Karpas-422 (cell line): ENCODE measurements at regions not wholly inside any gene's neighbourhood (a gene's known extent, or its start where the extent isn't known, plus 50 kb on each side); places are given as distances from the start of the nearest gene placed in this dataset.

Experiments used
- DNase-seq: peaks from one replicate; pipeline ENCODE4 v3.0.0-alpha.2; 2015
- H2AFZ ChIP-seq: fragments of 200-600 bp; sonication (generic); 2 replicates; pipeline ENCODE4 v1.6.1; 2014; ENCODE audit warnings: antibody characterized with exemption, low read length, mixed read lengths
- H3K27ac ChIP-seq: fragments of 200-600 bp; sonication (generic); 2 replicates; pipeline ENCODE4 v1.5.1; 2014; ENCODE audit warnings: mild to moderate bottlenecking, low read length, moderate library complexity
- H3K27me3 ChIP-seq: fragments of 200-600 bp; sonication (generic); 2 replicates; pipeline ENCODE4 v1.6.1; 2014; ENCODE audit warnings: low read length, mixed read lengths
- H3K36me3 ChIP-seq: fragments of 200-600 bp; sonication (generic); 2 replicates; pipeline ENCODE4 v1.6.1; 2014; ENCODE audit warnings: low read length, mixed read lengths; ENCODE audit not compliant: insufficient read depth
- H3K4me1 ChIP-seq: fragments of 200-600 bp; sonication (generic); 2 replicates; pipeline ENCODE4 v1.6.1; 2014; ENCODE audit warnings: mild to moderate bottlenecking, low read length, mixed read lengths
- H3K4me2 ChIP-seq: fragments of 200-600 bp; sonication (generic); 2 replicates; pipeline ENCODE4 v1.6.1; 2014; ENCODE audit warnings: low read length, low read depth, mild to moderate bottlenecking; ENCODE audit not compliant: poor library complexity, severe bottlenecking
- H3K4me3 ChIP-seq: fragments of 200-600 bp; sonication (generic); 2 replicates; pipeline ENCODE4 v1.5.1; 2014; ENCODE audit warnings: mild to moderate bottlenecking, antibody characterized with exemption, low read length, mixed read lengths
- H3K79me2 ChIP-seq: fragments of 200-600 bp; sonication (generic); 2 replicates; pipeline ENCODE4 v1.6.1; 2014; ENCODE audit warnings: mild to moderate bottlenecking, low read length, mixed read lengths
- H3K9ac ChIP-seq: fragments of 200-600 bp; sonication (generic); 2 replicates; pipeline ENCODE4 v1.6.0; 2014; ENCODE audit warnings: low read length
- H3K9me2 ChIP-seq: fragments of 200-600 bp; sonication (generic), shearing (Covaris generic); replicated peaks from 2 replicates; pipeline ENCODE4 v1.6.0; 2014; ENCODE audit warnings: mild to moderate bottlenecking, low read length, moderate library complexity; ENCODE audit not compliant: insufficient read depth
- H3K9me3 ChIP-seq: fragments of 300-700, 200-600 bp; sonication (generic); 2 replicates; pipeline ENCODE4 v1.6.1; 2014; ENCODE audit warnings: low read length, mixed read lengths
- H4K20me1 ChIP-seq: fragments of 200-600 bp; sonication (generic); 2 replicates; pipeline ENCODE4 v1.6.1; 2014; ENCODE audit warnings: mild to moderate bottlenecking, antibody characterized with exemption, low read length, low read depth; ENCODE audit not compliant: insufficient read depth

DNA sequence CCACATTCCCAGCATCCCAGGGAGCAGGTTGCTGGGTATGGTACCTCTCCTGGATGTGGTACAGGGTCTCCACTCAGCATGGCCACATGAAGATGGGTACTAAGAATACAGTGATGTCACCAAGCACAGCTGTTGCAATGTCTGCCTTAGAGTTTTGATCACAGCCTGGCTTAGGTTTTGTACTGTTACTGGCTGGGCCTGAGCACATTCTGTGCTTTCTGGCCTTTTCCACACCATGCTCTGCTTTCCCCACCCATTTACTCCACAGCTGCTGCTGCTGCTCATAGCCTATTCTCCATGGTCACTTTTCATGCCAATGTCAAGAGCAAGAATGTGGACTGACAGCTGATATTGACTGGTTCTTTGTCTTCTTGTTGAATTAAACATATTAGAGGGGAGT, 481.9 kb downstream of the ARHGEF28 start:
- no peaks in the 10 kb centered on the region for H4K20me1 ChIP-seq
- H3K9me3 ChIP-seq, result no peaks in the 10 kb centered on the region
- no peaks in the 10 kb centered on the region for H3K9me2 ChIP-seq
- H3K79me2 ChIP-seq, result no peaks in the 10 kb centered on the region
- H3K4me3 ChIP-seq, result no peak overlapping the region
- DNase-seq, result no peak
- H3K27me3 ChIP-seq, result no peaks in the 10 kb centered on the region
- no peaks in the 10 kb centered on the region for H3K4me1 ChIP-seq
- H2AFZ ChIP-seq, result no peak overlapping the region
- no peak overlapping the region for H3K27ac ChIP-seq
- no peak overlapping the region for H3K4me2 ChIP-seq
- no peak overlapping the region for H3K9ac ChIP-seq
- H3K36me3 ChIP-seq, result no peaks in the 10 kb centered on the region

GRCh38 chr5:74105126-74105780, 479.3 kb downstream of the ARHGEF28 start:
- Histone ChIP-seq H3K27me3 (no peaks in the 10 kb centered on the region), H4K20me1 (no peaks in the 10 kb centered on the region), H3K9ac (no peak overlapping the region), H3K36me3 (no peaks in the 10 kb centered on the region), H3K4me2 (no peak overlapping the region), H3K4me3 (no peak overlapping the region), H2AFZ (no peak overlapping the region), H3K9me2 (no peaks in the 10 kb centered on the region), H3K9me3 (no peaks in the 10 kb centered on the region), H3K27ac (no peak overlapping the region), H3K79me2 (no peaks in the 10 kb centered on the region), H3K4me1 (no peaks in the 10 kb centered on the region)
- no peak for DNase-seq

DNA sequence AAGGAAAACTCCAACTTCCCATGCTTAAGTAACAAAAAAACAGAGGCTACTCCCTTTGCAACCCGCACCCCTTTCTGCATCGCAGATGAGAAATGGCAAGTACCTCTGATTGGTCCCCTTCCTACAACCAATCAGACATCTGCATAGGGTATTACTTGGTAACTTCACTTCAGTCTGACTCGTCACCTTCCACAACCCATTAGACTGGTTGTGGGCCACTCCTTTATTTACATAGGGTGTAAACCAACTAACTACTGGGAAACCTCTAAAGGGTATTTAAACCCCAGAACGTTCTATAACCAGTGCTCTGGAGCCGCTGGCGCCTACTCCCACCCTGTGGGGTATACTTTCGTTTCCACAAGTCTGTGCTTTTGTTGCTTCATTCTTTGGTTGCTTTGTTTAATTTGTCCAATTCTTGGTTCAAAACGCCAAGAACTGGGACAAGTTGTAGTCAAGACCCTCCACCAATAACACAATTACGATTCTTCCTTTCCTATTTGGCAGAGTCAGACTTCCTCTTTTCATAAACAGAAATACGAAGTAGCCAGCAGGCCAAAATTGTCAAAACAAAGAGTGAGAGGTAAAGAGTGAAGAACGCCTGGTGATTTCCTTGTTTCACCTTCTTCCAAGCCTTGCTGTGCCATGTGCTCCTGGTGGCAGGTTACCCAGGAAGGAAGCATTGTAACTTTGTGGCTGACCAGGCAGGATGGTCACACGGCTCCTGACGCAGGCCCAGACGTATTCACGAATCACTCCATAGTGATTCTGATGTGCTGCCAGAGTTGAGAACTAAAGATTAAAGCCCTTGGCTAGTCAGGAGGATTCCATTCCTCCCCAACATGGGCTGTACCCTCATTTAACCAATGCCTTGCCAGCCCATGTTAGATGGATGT, 477.4 kb downstream of the ARHGEF28 start:
- no peaks in the 10 kb centered on the region for H3K27me3 ChIP-seq
- no peak for DNase-seq
- H3K9ac ChIP-seq, result no peak overlapping the region
- H3K36me3 ChIP-seq, result no peaks in the 10 kb centered on the region
- no peaks in the 10 kb centered on the region for H3K9me3 ChIP-seq
- H3K27ac ChIP-seq, result no peak overlapping the region
- no peaks in the 10 kb centered on the region for H3K4me1 ChIP-seq
- H2AFZ ChIP-seq, result no peak overlapping the region
- no peak overlapping the region for H3K4me3 ChIP-seq
- no peak overlapping the region for H3K4me2 ChIP-seq
- no peaks in the 10 kb centered on the region for H3K9me2 ChIP-seq
- H4K20me1 ChIP-seq, result no peaks in the 10 kb centered on the region
- no peaks in the 10 kb centered on the region for H3K79me2 ChIP-seq

DNA sequence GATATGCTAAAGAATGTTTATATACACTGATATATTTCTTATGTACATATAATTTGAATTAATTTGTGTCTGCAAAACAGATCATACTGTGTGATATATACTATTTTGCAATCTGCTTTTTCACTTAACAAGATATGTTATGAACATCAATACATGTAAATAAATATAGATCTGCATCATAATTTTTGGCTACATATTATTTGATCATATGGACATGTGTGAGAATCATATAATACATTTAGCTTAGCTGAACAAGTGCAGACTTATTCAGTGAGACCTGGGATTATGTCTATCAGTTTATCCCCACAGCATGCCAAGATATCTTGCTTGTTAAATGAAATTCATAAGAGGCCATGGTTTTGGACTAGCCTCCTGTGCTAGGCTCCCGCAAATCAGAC, 474.3 kb downstream of the ARHGEF28 start:
- Histone ChIP-seq H3K27me3 (no peaks in the 10 kb centered on the region), H3K36me3 (no peaks in the 10 kb centered on the region), H3K9me2 (no peaks in the 10 kb centered on the region), H3K27ac (no peak overlapping the region), H3K4me3 (no peak overlapping the region), H3K79me2 (no peaks in the 10 kb centered on the region), H2AFZ (no peak overlapping the region), H3K4me1 (no peaks in the 10 kb centered on the region), H3K9ac (no peak overlapping the region), H4K20me1 (no peaks in the 10 kb centered on the region), H3K9me3 (no peaks in the 10 kb centered on the region), H3K4me2 (no peak overlapping the region)
- DNase-seq, result no peak

GRCh38 chr5:74099538-74100267, 473.7 kb downstream of the ARHGEF28 start:
- no peak overlapping the region for H3K9ac ChIP-seq
- DNase-seq, result no peak
- H3K4me1 ChIP-seq, result no peaks in the 10 kb centered on the region
- no peak overlapping the region for H2AFZ ChIP-seq
- H3K4me2 ChIP-seq, result no peak overlapping the region
- H3K79me2 ChIP-seq, result no peaks in the 10 kb centered on the region
- H3K9me2 ChIP-seq, result no peaks in the 10 kb centered on the region
- H3K36me3 ChIP-seq, result no peaks in the 10 kb centered on the region
- H3K4me3 ChIP-seq, result no peak overlapping the region
- no peaks in the 10 kb centered on the region for H3K9me3 ChIP-seq
- no peak overlapping the region for H3K27ac ChIP-seq
- H3K27me3 ChIP-seq, result no peaks in the 10 kb centered on the region
- no peaks in the 10 kb centered on the region for H4K20me1 ChIP-seq

GRCh38 chr5:74098941-74099340, 472.9 kb downstream of the ARHGEF28 start:
- H3K4me1 ChIP-seq, result no peaks in the 10 kb centered on the region
- DNase-seq, result no peak
- no peaks in the 10 kb centered on the region for H3K27me3 ChIP-seq
- no peaks in the 10 kb centered on the region for H3K9me2 ChIP-seq
- no peaks in the 10 kb centered on the region for H3K79me2 ChIP-seq
- no peak overlapping the region for H3K4me3 ChIP-seq
- no peaks in the 10 kb centered on the region for H4K20me1 ChIP-seq
- H3K9me3 ChIP-seq, result no peaks in the 10 kb centered on the region
- H3K36me3 ChIP-seq, result no peaks in the 10 kb centered on the region
- H3K27ac ChIP-seq, result no peak overlapping the region
- no peak overlapping the region for H3K4me2 ChIP-seq
- no peak overlapping the region for H3K9ac ChIP-seq
- no peak overlapping the region for H2AFZ ChIP-seq

GRCh38 chr5:74098456-74098855, 472.5 kb downstream of the ARHGEF28 start:
- H3K27me3 ChIP-seq, result no peaks in the 10 kb centered on the region
- H3K9ac ChIP-seq, result no peak overlapping the region
- H3K4me3 ChIP-seq, result no peak overlapping the region
- H3K4me1 ChIP-seq, result no peaks in the 10 kb centered on the region
- H2AFZ ChIP-seq, result no peak overlapping the region
- no peaks in the 10 kb centered on the region for H3K36me3 ChIP-seq
- H4K20me1 ChIP-seq, result no peaks in the 10 kb centered on the region
- DNase-seq, result no peak
- H3K9me3 ChIP-seq, result no peaks in the 10 kb centered on the region
- no peaks in the 10 kb centered on the region for H3K79me2 ChIP-seq
- no peak overlapping the region for H3K27ac ChIP-seq
- H3K9me2 ChIP-seq, result no peaks in the 10 kb centered on the region
- no peak overlapping the region for H3K4me2 ChIP-seq

- H4K20me1 ChIP-seq, result no peaks in the 10 kb centered on the region
- H3K9ac ChIP-seq, result no peak overlapping the region
- no peaks in the 10 kb centered on the region for H3K36me3 ChIP-seq
- no peaks in the 10 kb centered on the region for H3K79me2 ChIP-seq
- no peak overlapping the region for H3K4me3 ChIP-seq
- no peaks in the 10 kb centered on the region for H3K27me3 ChIP-seq
- no peak overlapping the region for H3K27ac ChIP-seq
- no peaks in the 10 kb centered on the region for H3K4me1 ChIP-seq
- no peak overlapping the region for H2AFZ ChIP-seq
- H3K9me3 ChIP-seq, result no peaks in the 10 kb centered on the region
- H3K9me2 ChIP-seq, result no peaks in the 10 kb centered on the region
- no peak overlapping the region for H3K4me2 ChIP-seq
- DNase-seq, result no peak
Observed at GRCh38 chr5:74096325-74096724, 470.3 kb downstream of the ARHGEF28 start.
